Upper lobe of left lung (tissue), 6 donors: ENCODE measurements at regions not wholly inside any gene's neighbourhood (a gene's known extent, or its start where the extent isn't known, plus 50 kb on each side); places are given as distances from the start of the nearest gene placed in this dataset.

Experiments used
- ATAC-seq, 2 donors: fragments of 200-7000 bp; cut with Tn5 transposase; one replicate each; pipeline ENCODE4 v1.9.1; 2022; ENCODE audit warnings: mild to moderate bottlenecking in 2 of 2, moderate library complexity in 2 of 2; ENCODE audit not compliant: low FRiP score in 2 of 2
- DNase-seq, 2 donors: peaks; one replicate each; pipeline ENCODE4 v3.0.0-alpha.2; 2019 to 2020
- H3K27ac ChIP-seq, 4 donors: fragments of 200-600 bp; sonication (generic); one replicate each; pipeline ENCODE4 v1.5.1; 2016 to 2019
- H3K27me3 ChIP-seq, 4 donors: fragments of 200-600 bp; sonication (generic); one replicate each; pipeline ENCODE4 v1.5.1; 2017 to 2019
- H3K36me3 ChIP-seq, 4 donors: fragments of 200-600 bp; sonication (generic); one replicate each; pipeline ENCODE4 v1.5.1; 2016 to 2019
- H3K4me1 ChIP-seq, 4 donors: fragments of 200-600 bp; sonication (generic); one replicate each; pipeline ENCODE4 v1.5.1; 2018 to 2019
- H3K4me3 ChIP-seq, 4 donors: fragments of 200-600 bp; sonication (generic); one replicate each; pipeline ENCODE4 v1.5.1; 2017 to 2019; ENCODE audit warnings: mild to moderate bottlenecking in 2 of 4, moderate library complexity in 1 of 4
- H3K9me3 ChIP-seq, 4 donors: fragments of 200-600 bp; sonication (generic); one replicate each; pipeline ENCODE4 v1.5.1; 2018 to 2019
- EP300 ChIP-seq, 4 donors: sonication (generic); formaldehyde crosslinking; IDR thresholded peaks; one replicate each; pipeline ENCODE4 v1.5.1; 2017; ENCODE audit warnings: antibody characterized with exemption in 4 of 4, control low read depth in 2 of 4
- POLR2A ChIP-seq, 4 donors: fragments of 450-650 bp; IDR thresholded peaks; one replicate each; pipeline ENCODE4 v1.5.1; 2016 to 2017; ENCODE audit warnings: antibody characterized with exemption in 4 of 4, mild to moderate bottlenecking in 2 of 4
- POLR2AphosphoS5 ChIP-seq, 2 donors: sonication (generic); formaldehyde crosslinking; IDR thresholded peaks; one replicate each; pipeline ENCODE4 v1.5.1; 2017; ENCODE audit warnings: antibody characterized with exemption in 2 of 2
- WGBS, 2 donors: methylation state at CpG; one replicate each; pipeline ENCODE4 v1.1.5; 2017 to 2018; 5-methylcytosine and 5-hydroxymethylcytosine counted together
- TF ChIP-seq, protein P1 (sequence below), 6 experiments: fragments of 450-650 bp in 4 of 6; fragments of 200-600 bp in 2 of 6; sonication (generic) in 2 of 6; IDR thresholded peaks; one replicate each; pipeline ENCODE4 v1.5.1; 2016 to 2019; ENCODE audit warnings: antibody characterized with exemption in 6 of 6
- donor health status: DM: no; HTN: no; CAD: no; lungs with moderate emphysema.
- donor health status: DM: no; HTN: yes; CAD: no; lungs with severe emphysema.

- Histone ChIP-seq H3K4me1 (no peaks in the 10 kb centered on the region), H3K4me3 (no peak overlapping the region), H3K27me3 (no peaks in the 10 kb centered on the region), H3K36me3 (no peaks in the 10 kb centered on the region), H3K27ac (no peak overlapping the region), H3K9me3 (peaks cover 10 to 92% (median 17%) of the 10 kb centered on the region in 4 donors)
- WGBS, 2 donors = 57 to 76% methylated on average over 49 of the region's 49 CpGs
- no peak for ATAC-seq
- no peak for TF ChIP-seq EP300 (IDR thresholded peaks at IDR 0.05)
- no peak for TF ChIP-seq POLR2AphosphoS5 (IDR thresholded peaks at IDR 0.05)
- TF ChIP-seq POLR2A (IDR thresholded peaks at IDR 0.05) = no peak
- DNase-seq = peak in 1 of 2 donors; percentile 65
These were observed 267.4 kb downstream of the ALG10 start for GRCh38 chr12:34289431-34290380.

DNA sequence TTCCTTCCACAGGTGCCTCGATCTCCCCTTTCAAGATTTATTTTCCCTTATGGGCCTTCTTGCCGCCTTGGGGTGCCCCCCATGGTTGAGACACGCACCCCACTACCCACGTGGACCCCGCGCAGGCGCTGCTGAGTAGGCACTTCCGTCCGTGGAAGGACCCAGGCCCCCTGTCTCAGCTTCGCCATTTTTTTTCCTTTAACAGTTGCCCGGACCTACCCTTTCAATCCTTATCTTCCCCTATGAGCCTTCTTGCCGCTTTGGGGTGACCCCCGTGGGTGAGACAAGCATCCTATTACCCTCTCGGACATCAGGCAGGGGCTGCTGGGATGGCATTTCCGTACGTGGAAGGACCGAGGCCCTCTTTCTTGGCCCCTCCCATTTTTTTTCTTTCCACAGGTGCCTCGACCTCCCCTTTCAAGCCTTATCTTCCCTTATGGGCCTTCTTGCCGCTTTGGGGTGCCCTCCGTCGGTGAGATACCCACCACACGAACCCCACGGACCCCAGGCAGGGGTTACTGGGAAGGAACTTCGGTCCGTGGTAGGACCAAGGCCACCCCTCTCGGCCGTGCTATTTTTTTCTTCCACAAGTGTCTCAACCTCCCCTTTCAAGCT is 268.2 kb downstream of the ALG10 start:
- Histone ChIP-seq H3K9me3 (peaks cover 10 to 93% (median 12%) of the 10 kb centered on the region in 4 donors), H3K36me3 (no peaks in the 10 kb centered on the region), H3K4me3 (no peak overlapping the region), H3K27me3 (no peaks in the 10 kb centered on the region), H3K4me1 (no peaks in the 10 kb centered on the region), H3K27ac (no peak overlapping the region)
- ATAC-seq (no peak), DNase-seq (peak; percentile 14 to 50)
- no peak for TF ChIP-seq EP300 (IDR thresholded peaks at IDR 0.05)
- TF ChIP-seq, protein P1, sequence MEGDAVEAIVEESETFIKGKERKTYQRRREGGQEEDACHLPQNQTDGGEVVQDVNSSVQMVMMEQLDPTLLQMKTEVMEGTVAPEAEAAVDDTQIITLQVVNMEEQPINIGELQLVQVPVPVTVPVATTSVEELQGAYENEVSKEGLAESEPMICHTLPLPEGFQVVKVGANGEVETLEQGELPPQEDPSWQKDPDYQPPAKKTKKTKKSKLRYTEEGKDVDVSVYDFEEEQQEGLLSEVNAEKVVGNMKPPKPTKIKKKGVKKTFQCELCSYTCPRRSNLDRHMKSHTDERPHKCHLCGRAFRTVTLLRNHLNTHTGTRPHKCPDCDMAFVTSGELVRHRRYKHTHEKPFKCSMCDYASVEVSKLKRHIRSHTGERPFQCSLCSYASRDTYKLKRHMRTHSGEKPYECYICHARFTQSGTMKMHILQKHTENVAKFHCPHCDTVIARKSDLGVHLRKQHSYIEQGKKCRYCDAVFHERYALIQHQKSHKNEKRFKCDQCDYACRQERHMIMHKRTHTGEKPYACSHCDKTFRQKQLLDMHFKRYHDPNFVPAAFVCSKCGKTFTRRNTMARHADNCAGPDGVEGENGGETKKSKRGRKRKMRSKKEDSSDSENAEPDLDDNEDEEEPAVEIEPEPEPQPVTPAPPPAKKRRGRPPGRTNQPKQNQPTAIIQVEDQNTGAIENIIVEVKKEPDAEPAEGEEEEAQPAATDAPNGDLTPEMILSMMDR (IDR thresholded peaks at IDR 0.05) = no peak
- TF ChIP-seq POLR2AphosphoS5 (IDR thresholded peaks at IDR 0.05) = no peak
- TF ChIP-seq POLR2A (IDR thresholded peaks at IDR 0.05) = no peak
- 63 to 73% methylated on average over 27 of the region's 27 CpGs for WGBS, 2 donors

DNA sequence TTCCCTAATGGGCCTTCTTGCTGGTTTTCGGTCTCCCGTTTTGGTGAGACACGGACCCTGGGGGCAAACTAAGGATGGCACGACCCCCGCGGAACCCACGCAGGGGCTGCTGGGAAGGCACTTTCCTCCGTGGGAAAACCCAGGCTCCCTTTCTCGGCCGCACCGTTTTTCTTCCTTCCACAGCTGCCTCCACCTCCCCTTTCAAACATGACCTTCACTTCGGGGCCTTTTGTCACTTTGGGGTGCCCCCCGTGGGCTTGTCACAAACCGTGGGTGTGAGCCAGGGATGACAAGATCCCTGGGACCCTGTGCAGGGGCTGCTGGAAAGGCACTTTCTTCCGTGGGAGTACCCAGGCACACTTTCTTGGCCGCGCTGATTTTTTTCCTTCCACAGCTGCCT is 268.7 kb downstream of the ALG10 start:
- peak; percentile 14 to 22 for DNase-seq

GRCh38 chr12:34291426-34291901 is 269.2 kb downstream of the ALG10 start:
- peaks cover 4 to 93% (median 6%) of the 10 kb centered on the region in 4 donors for H3K9me3 ChIP-seq
- DNase-seq = peak; percentile 18 to 46
- WGBS, 2 donors = 71 to 90% methylated on average over 19 of the region's 19 CpGs
- TF ChIP-seq POLR2AphosphoS5 (IDR thresholded peaks at IDR 0.05) (no peak), EP300 (IDR thresholded peaks at IDR 0.05) (no peak), POLR2A (IDR thresholded peaks at IDR 0.05) (no peak)
- TF ChIP-seq, protein P1 (IDR thresholded peaks at IDR 0.05) = no peak
- no peaks in the 10 kb centered on the region for H3K4me1 ChIP-seq
- no peaks in the 10 kb centered on the region for H3K27me3 ChIP-seq
- H3K36me3 ChIP-seq = no peaks in the 10 kb centered on the region
- no peak for ATAC-seq
- no peak overlapping the region for H3K4me3 ChIP-seq
- H3K27ac ChIP-seq = no peak overlapping the region

More for the DNA sequence above, 268.7 kb downstream of the ALG10 start:
- H3K4me3 ChIP-seq = no peak overlapping the region
- peaks cover 8 to 93% (median 11%) of the 10 kb centered on the region in 4 donors for H3K9me3 ChIP-seq
- no peak for ATAC-seq
- WGBS, 2 donors = 70 to 84% methylated on average over 17 of the region's 17 CpGs
- no peaks in the 10 kb centered on the region for H3K36me3 ChIP-seq
- TF ChIP-seq POLR2A (IDR thresholded peaks at IDR 0.05) (no peak), EP300 (IDR thresholded peaks at IDR 0.05) (no peak), POLR2AphosphoS5 (IDR thresholded peaks at IDR 0.05) (no peak)
- TF ChIP-seq, protein P1 (IDR thresholded peaks at IDR 0.05) = no peak
- H3K27me3 ChIP-seq = no peaks in the 10 kb centered on the region
- H3K27ac ChIP-seq = no peak overlapping the region
- H3K4me1 ChIP-seq = no peaks in the 10 kb centered on the region
